ENCODE measurements at regions not wholly inside any gene's neighbourhood (a gene's known extent, or its start where the extent isn't known, plus 50 kb on each side); places are given as distances from the start of the nearest gene placed in this dataset.
"Not testable (repeated sequence)": the region's sequence is repeated elsewhere in the genome, so short reads cannot be mapped to it uniquely, and the experiment has no call there.

GRCh38 chr15:99790751-99791150 lies 57.5 kb upstream of the LYSMD4 start:
- not testable (repeated sequence) for H3K36me3 ChIP-seq (ENCODE audit: insufficient read depth, low read length); H4K20me1 ChIP-seq (ENCODE audit: insufficient read depth); H3F3A ChIP-seq (ENCODE audit: insufficient read depth, low read length, poor library complexity, severe bottlenecking); H3K4me2 ChIP-seq (ENCODE audit: low read length); H3K79me2 ChIP-seq (replicated peaks; ENCODE audit: insufficient read depth, low read length); H3K9me2 ChIP-seq (ENCODE audit: insufficient read depth, low read length); H3K27me3 ChIP-seq (ENCODE audit: insufficient read depth, low read depth, low read length); H3K9ac ChIP-seq (ENCODE audit: low read length); H3K9me3 ChIP-seq (ENCODE audit: low read length); H2AFZ ChIP-seq (ENCODE audit: low read depth, low read length); H3K4me3 ChIP-seq (ENCODE audit: low read length); H3K27ac ChIP-seq (ENCODE audit: low read length)

DNA sequence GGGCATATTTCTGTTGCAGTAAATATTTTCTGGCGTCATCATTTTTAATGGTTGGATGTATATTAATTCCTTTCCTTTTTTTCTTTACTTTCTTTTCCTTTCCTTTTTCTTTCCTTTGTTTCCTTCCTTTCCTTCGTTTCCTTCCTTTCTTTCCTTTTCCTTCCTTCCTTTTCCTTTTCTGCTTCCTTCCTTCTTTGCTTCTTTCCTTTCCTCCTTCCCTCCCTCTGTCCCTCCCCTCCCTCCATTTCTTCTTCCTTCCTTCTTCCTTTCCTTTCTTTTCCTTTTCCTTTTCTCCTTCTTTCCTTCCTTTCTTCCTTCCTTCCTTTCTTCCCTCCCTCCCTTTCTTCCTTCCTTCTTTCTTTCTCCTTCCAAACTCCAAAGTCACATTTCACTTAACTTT lies 54.9 kb upstream of the LYSMD4 start:
- H3K4me3 ChIP-seq (ENCODE audit: low read length) = no peak overlapping the region
- no peak overlapping the region for H3K27ac ChIP-seq (ENCODE audit: low read length)
- no peaks in the 10 kb centered on the region for H4K20me1 ChIP-seq (ENCODE audit: insufficient read depth)
- H3K36me3 ChIP-seq (ENCODE audit: insufficient read depth, low read length) = no peaks in the 10 kb centered on the region
- H3K27me3 ChIP-seq (ENCODE audit: insufficient read depth, low read depth, low read length) = no peaks in the 10 kb centered on the region
- TF ChIP-seq RAD21 (conservative IDR thresholded peaks at IDR 0.05) (no peak), EZH2 (IDR thresholded peaks at IDR 0.05; ENCODE audit: borderline replicate concordance, insufficient read depth, low read length, poor library complexity, severe bottlenecking) (no peak), SMC3 (conservative IDR thresholded peaks at IDR 0.05; ENCODE audit: poor library complexity) (no peak), MXI1 (conservative IDR thresholded peaks at IDR 0.05; ENCODE audit: poor library complexity, severe bottlenecking) (no peak), EP300 (conservative IDR thresholded peaks at IDR 0.05; ENCODE audit: poor library complexity, severe bottlenecking) (no peak), POLR2AphosphoS5 (IDR thresholded peaks at IDR 0.05) (no peak), TAF1 (IDR thresholded peaks at IDR 0.05; ENCODE audit: low read depth) (no peak)
- TF ChIP-seq, protein P1, sequence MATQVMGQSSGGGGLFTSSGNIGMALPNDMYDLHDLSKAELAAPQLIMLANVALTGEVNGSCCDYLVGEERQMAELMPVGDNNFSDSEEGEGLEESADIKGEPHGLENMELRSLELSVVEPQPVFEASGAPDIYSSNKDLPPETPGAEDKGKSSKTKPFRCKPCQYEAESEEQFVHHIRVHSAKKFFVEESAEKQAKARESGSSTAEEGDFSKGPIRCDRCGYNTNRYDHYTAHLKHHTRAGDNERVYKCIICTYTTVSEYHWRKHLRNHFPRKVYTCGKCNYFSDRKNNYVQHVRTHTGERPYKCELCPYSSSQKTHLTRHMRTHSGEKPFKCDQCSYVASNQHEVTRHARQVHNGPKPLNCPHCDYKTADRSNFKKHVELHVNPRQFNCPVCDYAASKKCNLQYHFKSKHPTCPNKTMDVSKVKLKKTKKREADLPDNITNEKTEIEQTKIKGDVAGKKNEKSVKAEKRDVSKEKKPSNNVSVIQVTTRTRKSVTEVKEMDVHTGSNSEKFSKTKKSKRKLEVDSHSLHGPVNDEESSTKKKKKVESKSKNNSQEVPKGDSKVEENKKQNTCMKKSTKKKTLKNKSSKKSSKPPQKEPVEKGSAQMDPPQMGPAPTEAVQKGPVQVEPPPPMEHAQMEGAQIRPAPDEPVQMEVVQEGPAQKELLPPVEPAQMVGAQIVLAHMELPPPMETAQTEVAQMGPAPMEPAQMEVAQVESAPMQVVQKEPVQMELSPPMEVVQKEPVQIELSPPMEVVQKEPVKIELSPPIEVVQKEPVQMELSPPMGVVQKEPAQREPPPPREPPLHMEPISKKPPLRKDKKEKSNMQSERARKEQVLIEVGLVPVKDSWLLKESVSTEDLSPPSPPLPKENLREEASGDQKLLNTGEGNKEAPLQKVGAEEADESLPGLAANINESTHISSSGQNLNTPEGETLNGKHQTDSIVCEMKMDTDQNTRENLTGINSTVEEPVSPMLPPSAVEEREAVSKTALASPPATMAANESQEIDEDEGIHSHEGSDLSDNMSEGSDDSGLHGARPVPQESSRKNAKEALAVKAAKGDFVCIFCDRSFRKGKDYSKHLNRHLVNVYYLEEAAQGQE (IDR thresholded peaks at IDR 0.05; ENCODE audit: borderline replicate concordance) = no peak
- TF ChIP-seq, protein P2, sequence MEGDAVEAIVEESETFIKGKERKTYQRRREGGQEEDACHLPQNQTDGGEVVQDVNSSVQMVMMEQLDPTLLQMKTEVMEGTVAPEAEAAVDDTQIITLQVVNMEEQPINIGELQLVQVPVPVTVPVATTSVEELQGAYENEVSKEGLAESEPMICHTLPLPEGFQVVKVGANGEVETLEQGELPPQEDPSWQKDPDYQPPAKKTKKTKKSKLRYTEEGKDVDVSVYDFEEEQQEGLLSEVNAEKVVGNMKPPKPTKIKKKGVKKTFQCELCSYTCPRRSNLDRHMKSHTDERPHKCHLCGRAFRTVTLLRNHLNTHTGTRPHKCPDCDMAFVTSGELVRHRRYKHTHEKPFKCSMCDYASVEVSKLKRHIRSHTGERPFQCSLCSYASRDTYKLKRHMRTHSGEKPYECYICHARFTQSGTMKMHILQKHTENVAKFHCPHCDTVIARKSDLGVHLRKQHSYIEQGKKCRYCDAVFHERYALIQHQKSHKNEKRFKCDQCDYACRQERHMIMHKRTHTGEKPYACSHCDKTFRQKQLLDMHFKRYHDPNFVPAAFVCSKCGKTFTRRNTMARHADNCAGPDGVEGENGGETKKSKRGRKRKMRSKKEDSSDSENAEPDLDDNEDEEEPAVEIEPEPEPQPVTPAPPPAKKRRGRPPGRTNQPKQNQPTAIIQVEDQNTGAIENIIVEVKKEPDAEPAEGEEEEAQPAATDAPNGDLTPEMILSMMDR (IDR thresholded peaks at IDR 0.05; ENCODE audit: poor library complexity, severe bottlenecking) = no peak
- H3K9me2 ChIP-seq (ENCODE audit: insufficient read depth, low read length) = no peaks in the 10 kb centered on the region
- no peaks in the 10 kb centered on the region for H3F3A ChIP-seq (ENCODE audit: insufficient read depth, low read length, poor library complexity, severe bottlenecking)
- no peak overlapping the region for H3K4me2 ChIP-seq (ENCODE audit: low read length)
- no peaks in the 10 kb centered on the region for H3K9me3 ChIP-seq (ENCODE audit: low read length)
- no peak overlapping the region for H3K9ac ChIP-seq (ENCODE audit: low read length)
- H2AFZ ChIP-seq (ENCODE audit: low read depth, low read length) = no peak overlapping the region
- H3K79me2 ChIP-seq (replicated peaks; ENCODE audit: insufficient read depth, low read length) = no peaks in the 10 kb centered on the region

DNA sequence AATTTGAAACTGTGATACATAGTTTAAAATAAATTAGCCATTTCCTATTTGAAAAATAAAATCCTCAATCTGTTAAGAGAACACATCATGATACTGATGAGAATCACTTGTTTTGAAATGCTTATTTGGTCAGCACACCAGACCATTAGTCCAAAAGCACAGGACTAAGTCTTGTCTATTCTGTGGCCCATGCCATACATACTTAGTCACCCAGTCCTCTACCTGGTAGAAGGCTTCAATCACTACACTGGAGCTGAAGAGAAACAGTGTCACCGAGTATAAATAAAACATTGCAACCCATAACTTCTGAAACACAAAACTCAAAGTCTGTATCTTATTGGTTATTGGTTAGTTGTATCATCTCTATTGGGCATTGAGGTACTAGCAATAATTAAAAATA lies 51.6 kb upstream of the LYSMD4 start:
- H3K9me3 ChIP-seq (ENCODE audit: low read length); H4K20me1 ChIP-seq (ENCODE audit: insufficient read depth); H3K79me2 ChIP-seq (replicated peaks; ENCODE audit: insufficient read depth, low read length); H3K4me2 ChIP-seq (ENCODE audit: low read length); H3K4me3 ChIP-seq (ENCODE audit: low read length); H3K36me3 ChIP-seq (ENCODE audit: insufficient read depth, low read length); H3K9me2 ChIP-seq (ENCODE audit: insufficient read depth, low read length); H2AFZ ChIP-seq (ENCODE audit: low read depth, low read length); H3F3A ChIP-seq (ENCODE audit: insufficient read depth, low read length, poor library complexity, severe bottlenecking); H3K27me3 ChIP-seq (ENCODE audit: insufficient read depth, low read depth, low read length); H3K27ac ChIP-seq (ENCODE audit: low read length); H3K9ac ChIP-seq (ENCODE audit: low read length): not testable (repeated sequence)

DNA sequence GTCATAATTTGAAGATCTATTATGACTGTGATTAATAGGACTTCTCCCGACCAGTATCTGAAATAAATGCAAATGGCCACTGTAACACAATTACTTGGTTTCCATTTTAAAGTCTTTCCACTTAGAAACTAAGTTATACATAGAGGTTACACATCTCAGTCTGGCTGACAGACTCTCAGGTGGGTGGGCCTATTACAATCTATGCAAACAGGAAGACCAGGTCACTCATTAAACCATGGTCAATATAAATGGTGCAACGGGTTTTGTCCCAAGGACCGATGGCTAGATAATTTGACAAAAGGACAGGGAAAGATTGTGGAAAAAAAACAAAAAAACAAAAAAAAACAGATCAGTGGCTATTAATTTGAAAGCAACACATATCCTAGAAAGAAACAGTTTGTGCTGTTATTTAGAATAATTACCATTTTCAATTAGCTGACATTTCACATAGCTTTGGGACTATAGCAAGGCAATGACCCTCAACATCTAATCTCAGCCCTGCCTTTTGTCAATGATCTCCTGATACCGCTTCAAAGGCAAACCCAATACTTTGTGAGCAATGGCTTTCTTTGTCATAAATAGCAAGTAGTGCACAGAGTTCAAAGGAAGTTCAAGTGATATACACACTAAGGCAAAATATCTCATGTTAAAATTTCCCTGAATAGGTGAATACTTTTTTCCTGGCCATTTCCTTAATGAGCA lies 50.8 kb upstream of the LYSMD4 start:
- not testable (repeated sequence) for H3K9me3 ChIP-seq (ENCODE audit: low read length); H3K79me2 ChIP-seq (replicated peaks; ENCODE audit: insufficient read depth, low read length); H2AFZ ChIP-seq (ENCODE audit: low read depth, low read length); H3K9ac ChIP-seq (ENCODE audit: low read length); H3K4me2 ChIP-seq (ENCODE audit: low read length); H3K27me3 ChIP-seq (ENCODE audit: insufficient read depth, low read depth, low read length); H3K36me3 ChIP-seq (ENCODE audit: insufficient read depth, low read length); H3F3A ChIP-seq (ENCODE audit: insufficient read depth, low read length, poor library complexity, severe bottlenecking); H4K20me1 ChIP-seq (ENCODE audit: insufficient read depth); H3K27ac ChIP-seq (ENCODE audit: low read length); H3K9me2 ChIP-seq (ENCODE audit: insufficient read depth, low read length); H3K4me3 ChIP-seq (ENCODE audit: low read length)
